ENCODE measurements at regions not wholly inside any gene's neighbourhood (a gene's known extent, or its start where the extent isn't known, plus 50 kb on each side); places are given as distances from the start of the nearest gene placed in this dataset.

GRCh38 chr20:23199356-23199755 is 113.2 kb upstream of the CD93 start:
- TF ChIP-seq CTCF (IDR thresholded peaks at IDR 0.05) = no peak
- H3K27ac ChIP-seq = no peak overlapping the region

- TF ChIP-seq CTCF (IDR thresholded peaks at IDR 0.05) (no peak), ZFX (IDR thresholded peaks at IDR 0.05; ENCODE audit: borderline replicate concordance) (no peak)
- no peak overlapping the region for H3K27ac ChIP-seq
Measured at GRCh38 chr20:23198815-23199214, 112.7 kb upstream of the CD93 start.

GRCh38 chr20:23197836-23198235 is 111.7 kb upstream of the CD93 start:
- no peak overlapping the region for H3K27ac ChIP-seq
- TF ChIP-seq CTCF (IDR thresholded peaks at IDR 0.05) (no peak), ZFX (IDR thresholded peaks at IDR 0.05; ENCODE audit: borderline replicate concordance) (no peak)

GRCh38 chr20:23195636-23196035 is 109.5 kb upstream of the CD93 start:
- H3K27ac ChIP-seq = no peak overlapping the region
- TF ChIP-seq ZFX (IDR thresholded peaks at IDR 0.05; ENCODE audit: borderline replicate concordance) = no peak
- TF ChIP-seq CTCF (IDR thresholded peaks at IDR 0.05) = no peak

GRCh38 chr20:23193801-23194384 is 107.8 kb upstream of the CD93 start:
- TF ChIP-seq ZFX (IDR thresholded peaks at IDR 0.05; ENCODE audit: borderline replicate concordance) (no peak), CTCF (IDR thresholded peaks at IDR 0.05) (no peak)
- H3K27ac ChIP-seq = no peak overlapping the region

- no peak overlapping the region for H3K27ac ChIP-seq
- TF ChIP-seq ZFX (IDR thresholded peaks at IDR 0.05; ENCODE audit: borderline replicate concordance) (no peak), CTCF (IDR thresholded peaks at IDR 0.05) (no peak)
Measured at GRCh38 chr20:23192469-23192868, 106.3 kb upstream of the CD93 start.

GRCh38 chr20:23190557-23190956 is 104.4 kb upstream of the CD93 start:
- no peak for TF ChIP-seq CTCF (IDR thresholded peaks at IDR 0.05)
- TF ChIP-seq ZFX (IDR thresholded peaks at IDR 0.05; ENCODE audit: borderline replicate concordance) = no peak
- H3K27ac ChIP-seq = no peak overlapping the region

Data from 22Rv1 (cell line).